WTC11 (cell line): ENCODE measurements at regions not wholly inside any gene's neighbourhood (a gene's known extent, or its start where the extent isn't known, plus 50 kb on each side); places are given as distances from the start of the nearest gene placed in this dataset.

Experiments used
- CREB1 ChIP-seq: sonication (generic); formaldehyde crosslinking; IDR thresholded peaks from 2 replicates; pipeline ENCODE4 v1.8.0; 2023; ENCODE audit warnings: mild to moderate bottlenecking, missing genetic modification reagents
- FOXP1 ChIP-seq: sonication (generic); formaldehyde crosslinking; IDR thresholded peaks from 2 replicates; pipeline ENCODE4 v1.8.0; 2022; ENCODE audit warnings: missing genetic modification reagents, mild to moderate bottlenecking, moderate library complexity, borderline replicate concordance
- SP1 ChIP-seq: sonication (generic); formaldehyde crosslinking; conservative IDR thresholded peaks from 2 replicates; pipeline ENCODE4 v1.8.1; 2022; ENCODE audit warnings: missing genetic modification reagents
- ZNF138 ChIP-seq: sonication (generic); formaldehyde crosslinking; conservative IDR thresholded peaks from 2 replicates; pipeline ENCODE4 v1.8.1; 2022; ENCODE audit warnings: mild to moderate bottlenecking, moderate library complexity, missing genetic modification reagents
- ZNF219 ChIP-seq: sonication (generic); formaldehyde crosslinking; IDR thresholded peaks from 2 replicates; pipeline ENCODE4 v1.8.0; 2023; ENCODE audit warnings: missing genetic modification reagents, mild to moderate bottlenecking, borderline replicate concordance
- TF ChIP-seq, protein P1 (sequence below): fragments of 200-600 bp; IDR thresholded peaks from 2 replicates; pipeline ENCODE4 v1.8.0; 2022; ENCODE audit warnings: antibody characterized with exemption

DNA sequence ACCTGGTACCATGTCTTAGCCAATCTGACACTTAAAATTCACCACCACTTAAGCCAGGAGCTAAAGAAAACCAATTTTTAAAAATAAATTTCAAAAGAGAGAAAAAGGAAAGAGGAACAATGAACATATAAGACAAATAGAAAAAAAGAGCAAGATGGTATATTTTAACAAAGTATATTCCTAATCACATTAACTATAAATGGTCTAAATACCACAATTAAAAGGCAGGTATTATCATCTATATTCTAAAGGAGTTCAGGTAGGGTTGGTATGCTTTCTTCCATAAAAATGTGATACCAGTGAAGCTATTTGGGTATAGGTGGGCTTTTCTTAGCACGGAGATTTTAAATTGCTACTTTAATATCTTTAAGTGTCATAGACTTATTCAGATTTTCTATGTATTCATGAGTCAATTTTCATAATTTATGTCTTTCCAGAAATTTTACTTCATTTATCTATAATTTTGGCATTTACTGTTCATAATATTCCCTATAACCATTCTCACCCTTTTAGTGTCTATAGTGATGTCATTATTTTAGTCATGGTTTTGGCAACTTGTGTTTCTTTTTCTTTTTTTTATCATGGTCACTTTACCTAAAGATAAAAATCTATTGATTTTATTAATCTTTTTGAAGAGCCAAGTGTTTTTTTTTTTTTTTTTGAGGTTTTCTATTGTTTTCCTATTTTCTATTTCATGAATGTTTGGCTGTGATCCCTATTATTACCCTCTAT, 56.5 kb upstream of the IGLL5 start:
- no peak for TF ChIP-seq SP1 (CRISPR knock-in tag)
- TF ChIP-seq, protein P1, sequence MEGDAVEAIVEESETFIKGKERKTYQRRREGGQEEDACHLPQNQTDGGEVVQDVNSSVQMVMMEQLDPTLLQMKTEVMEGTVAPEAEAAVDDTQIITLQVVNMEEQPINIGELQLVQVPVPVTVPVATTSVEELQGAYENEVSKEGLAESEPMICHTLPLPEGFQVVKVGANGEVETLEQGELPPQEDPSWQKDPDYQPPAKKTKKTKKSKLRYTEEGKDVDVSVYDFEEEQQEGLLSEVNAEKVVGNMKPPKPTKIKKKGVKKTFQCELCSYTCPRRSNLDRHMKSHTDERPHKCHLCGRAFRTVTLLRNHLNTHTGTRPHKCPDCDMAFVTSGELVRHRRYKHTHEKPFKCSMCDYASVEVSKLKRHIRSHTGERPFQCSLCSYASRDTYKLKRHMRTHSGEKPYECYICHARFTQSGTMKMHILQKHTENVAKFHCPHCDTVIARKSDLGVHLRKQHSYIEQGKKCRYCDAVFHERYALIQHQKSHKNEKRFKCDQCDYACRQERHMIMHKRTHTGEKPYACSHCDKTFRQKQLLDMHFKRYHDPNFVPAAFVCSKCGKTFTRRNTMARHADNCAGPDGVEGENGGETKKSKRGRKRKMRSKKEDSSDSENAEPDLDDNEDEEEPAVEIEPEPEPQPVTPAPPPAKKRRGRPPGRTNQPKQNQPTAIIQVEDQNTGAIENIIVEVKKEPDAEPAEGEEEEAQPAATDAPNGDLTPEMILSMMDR = no peak
- TF ChIP-seq CREB1 = no peak
- no peak for TF ChIP-seq ZNF219 (CRISPR knock-in tag)
- no peak for TF ChIP-seq FOXP1
- no peak for TF ChIP-seq ZNF138 (CRISPR knock-in tag)
